Amniotic stem cell (primary cell): ENCODE measurements at regions not wholly inside any gene's neighbourhood (a gene's known extent, or its start where the extent isn't known, plus 50 kb on each side); places are given as distances from the start of the nearest gene placed in this dataset.

Experiments
- DNase-seq: peaks from one replicate; lab custom pipeline; 2025; lab: John Stamatoyannopoulos, UW

- no peak for DNase-seq
Observed at GRCh38 chr16:64648282-64648681, 473.6 kb downstream of the CDH11 start.

GRCh38 chr16:64641343-64641742 lies 480.5 kb downstream of the CDH11 start:
- DNase-seq, result no peak

- no peak for DNase-seq
Observed at GRCh38 chr16:64638766-64639165, 483.1 kb downstream of the CDH11 start.

GRCh38 chr16:64629622-64630021 lies 492.2 kb downstream of the CDH11 start:
- no peak for DNase-seq

GRCh38 chr16:64627781-64628180 lies 494.1 kb downstream of the CDH11 start:
- no peak for DNase-seq

GRCh38 chr16:64627288-64627687 lies 494.6 kb downstream of the CDH11 start:
- DNase-seq, result no peak

- no peak for DNase-seq
Observed at GRCh38 chr16:64626776-64627175, 495.1 kb downstream of the CDH11 start.

- DNase-seq, result no peak
Observed at GRCh38 chr16:64621616-64622015, 500.2 kb downstream of the CDH11 start.

- no peak for DNase-seq
Observed at GRCh38 chr16:64617836-64618476, 503.9 kb downstream of the CDH11 start.

- no peak for DNase-seq
Observed at GRCh38 chr16:64615630-64616280, 506.1 kb downstream of the CDH11 start.

- no peak for DNase-seq
Observed at GRCh38 chr16:64596196-64596595, 525.7 kb downstream of the CDH11 start.

- no peak for DNase-seq
Observed at GRCh38 chr16:64590513-64590912, 531.4 kb downstream of the CDH11 start.

GRCh38 chr16:64589836-64590235 lies 532.0 kb downstream of the CDH11 start:
- DNase-seq, result peak; percentile 29

GRCh38 chr16:64586781-64587180 lies 535.1 kb downstream of the CDH11 start:
- no peak for DNase-seq

GRCh38 chr16:64585367-64585766 lies 536.5 kb downstream of the CDH11 start:
- DNase-seq, result no peak

- no peak for DNase-seq
Observed at GRCh38 chr16:64580558-64580957, 541.3 kb downstream of the CDH11 start.

GRCh38 chr16:64579712-64580111 lies 542.2 kb downstream of the CDH11 start:
- no peak for DNase-seq

GRCh38 chr16:64545768-64546167 lies 576.1 kb downstream of the CDH11 start:
- DNase-seq, result no peak

- DNase-seq, result no peak
Observed at GRCh38 chr16:64544859-64545258, 577.0 kb downstream of the CDH11 start.

- DNase-seq, result no peak
Observed at GRCh38 chr16:64543441-64543840, 578.4 kb downstream of the CDH11 start.

- DNase-seq, result no peak
Observed at GRCh38 chr16:64543031-64543430, 578.8 kb downstream of the CDH11 start.

- DNase-seq, result no peak
Observed at GRCh38 chr16:64542152-64542551, 579.7 kb downstream of the CDH11 start.

GRCh38 chr16:64541621-64542020 lies 580.2 kb downstream of the CDH11 start:
- DNase-seq, result no peak

- no peak for DNase-seq
Observed at GRCh38 chr16:64540434-64540833, 581.4 kb downstream of the CDH11 start.
